Central memory CD8-positive, alpha-beta T cell (primary cell): ENCODE measurements at regions not wholly inside any gene's neighbourhood (a gene's known extent, or its start where the extent isn't known, plus 50 kb on each side); places are given as distances from the start of the nearest gene placed in this dataset.
"Not testable (repeated sequence)": the region's sequence is repeated elsewhere in the genome, so short reads cannot be mapped to it uniquely, and the experiment has no call there.

Experiments
- ATAC-seq: fragments of 150-1000 bp; cut with Tn5 transposase; replicated peaks from 2 replicates; pipeline ENCODE4 v1.10.0; 2022; ENCODE audit warnings: mild to moderate bottlenecking, moderate FRiP score, moderate number of reproducible peaks; ENCODE audit not compliant: poor library complexity, severe bottlenecking; ENCODE audit errors: extremely low read depth
- DNase-seq, 2 donors: peaks; one replicate each; pipeline ENCODE4 v3.0.0; 2021; ENCODE audit warnings: low spot score in 2 of 2
- H3K27ac Mint-ChIP-seq: one replicate; pipeline ENCODE4 v1.8.0; 2022; ENCODE audit warnings: low read depth, mild to moderate bottlenecking, moderate library complexity, mixed read lengths
- H3K27me3 Mint-ChIP-seq: one replicate; pipeline ENCODE4 v1.8.0; 2022; ENCODE audit warnings: mixed read lengths
- H3K36me3 Mint-ChIP-seq: one replicate; pipeline ENCODE4 v1.8.0; 2022; ENCODE audit warnings: mild to moderate bottlenecking, moderate library complexity, mixed read lengths; ENCODE audit not compliant: insufficient read depth
- H3K4me1 Mint-ChIP-seq: one replicate; pipeline ENCODE4 v1.8.0; 2022; ENCODE audit warnings: mixed read lengths
- H3K4me3 Mint-ChIP-seq: one replicate; pipeline ENCODE4 v1.8.0; 2022; ENCODE audit warnings: mild to moderate bottlenecking, moderate library complexity, mixed read lengths
- H3K9me3 Mint-ChIP-seq: one replicate; pipeline ENCODE4 v1.8.0; 2022; ENCODE audit warnings: mixed read lengths

- H3K27me3 Mint-ChIP-seq, result no peaks in the 10 kb centered on the region
- H3K27ac Mint-ChIP-seq, result peak overlapping the region; percentile 13
- no peaks in the 10 kb centered on the region for H3K9me3 Mint-ChIP-seq
- peaks cover 7% of the 10 kb centered on the region for H3K36me3 Mint-ChIP-seq
- peaks cover 52% of the 10 kb centered on the region for H3K4me1 Mint-ChIP-seq
- DNase-seq (no peak), ATAC-seq (no peak)
- peak overlapping the region; percentile 85 for H3K4me3 Mint-ChIP-seq
These were observed 106.5 kb downstream of the KLF13 start for GRCh38 chr15:31433091-31433490.

GRCh38 chr15:31433574-31433973 is 106.9 kb downstream of the KLF13 start:
- no peaks in the 10 kb centered on the region for H3K27me3 Mint-ChIP-seq
- H3K27ac Mint-ChIP-seq, result peak overlapping the region; percentile 99
- ATAC-seq (no peak), DNase-seq (no peak)
- H3K9me3 Mint-ChIP-seq, result no peaks in the 10 kb centered on the region
- H3K4me1 Mint-ChIP-seq, result peaks cover 57% of the 10 kb centered on the region
- peak overlapping the region; percentile 85 for H3K4me3 Mint-ChIP-seq
- peaks cover 7% of the 10 kb centered on the region for H3K36me3 Mint-ChIP-seq

- peaks cover 64% of the 10 kb centered on the region for H3K4me1 Mint-ChIP-seq
- H3K36me3 Mint-ChIP-seq, result peaks cover 7% of the 10 kb centered on the region
- H3K27me3 Mint-ChIP-seq, result no peaks in the 10 kb centered on the region
- peak overlapping the region; percentile 99 for H3K27ac Mint-ChIP-seq
- H3K4me3 Mint-ChIP-seq, result peak overlapping the region; percentile 85
- H3K9me3 Mint-ChIP-seq, result no peaks in the 10 kb centered on the region
- ATAC-seq, result no peak
- DNase-seq, result no peak
These were observed 107.6 kb downstream of the KLF13 start for GRCh38 chr15:31434275-31434587.

- Mint-ChIP-seq H3K4me1 (peaks cover 68% of the 10 kb centered on the region), H3K4me3 (peak overlapping the region; percentile 85), H3K36me3 (peaks cover 10% of the 10 kb centered on the region), H3K27ac (peak overlapping the region; percentile 99), H3K27me3 (no peaks in the 10 kb centered on the region), H3K9me3 (no peaks in the 10 kb centered on the region)
- DNase-seq (peak; percentile 63 to 78), ATAC-seq (peak; percentile 73)
These were observed 108.1 kb downstream of the KLF13 start for GRCh38 chr15:31434588-31435260.

GRCh38 chr15:31435261-31435911 is 108.8 kb downstream of the KLF13 start:
- peaks cover 10% of the 10 kb centered on the region for H3K36me3 Mint-ChIP-seq
- H3K9me3 Mint-ChIP-seq, result no peaks in the 10 kb centered on the region
- peaks cover 71% of the 10 kb centered on the region for H3K4me1 Mint-ChIP-seq
- ATAC-seq, result peak; percentile 82
- peak overlapping the region; percentile 99 for H3K27ac Mint-ChIP-seq
- peak overlapping the region; percentile 85 for H3K4me3 Mint-ChIP-seq
- DNase-seq, result peak; percentile 57 to 84
- H3K27me3 Mint-ChIP-seq, result no peaks in the 10 kb centered on the region

GRCh38 chr15:31435912-31436628 is 109.4 kb downstream of the KLF13 start:
- no peak for DNase-seq
- H3K9me3 Mint-ChIP-seq, result no peaks in the 10 kb centered on the region

GRCh38 chr15:31437686-31438085 is 111.1 kb downstream of the KLF13 start:
- no peaks in the 10 kb centered on the region for H3K27me3 Mint-ChIP-seq
- H3K4me1 Mint-ChIP-seq, result peaks cover 76% of the 10 kb centered on the region
- DNase-seq (no peak), ATAC-seq (no peak)
- H3K36me3 Mint-ChIP-seq, result peaks cover 10% of the 10 kb centered on the region
- peak overlapping the region; percentile 99 for H3K27ac Mint-ChIP-seq
- no peaks in the 10 kb centered on the region for H3K9me3 Mint-ChIP-seq
- H3K4me3 Mint-ChIP-seq, result no peak overlapping the region

More at GRCh38 chr15:31435912-31436628, 109.4 kb downstream of the KLF13 start:
- peaks cover 75% of the 10 kb centered on the region for H3K4me1 Mint-ChIP-seq
- H3K4me3 Mint-ChIP-seq, result peak overlapping the region; percentile 85
- peak overlapping the region; percentile 99 for H3K27ac Mint-ChIP-seq
- H3K27me3 Mint-ChIP-seq, result no peaks in the 10 kb centered on the region
- H3K36me3 Mint-ChIP-seq, result peaks cover 10% of the 10 kb centered on the region
- no peak for ATAC-seq

GRCh38 chr15:31438601-31439265 is 112.1 kb downstream of the KLF13 start:
- peak overlapping the region; percentile 61 for H3K4me3 Mint-ChIP-seq

GRCh38 chr15:31439328-31439727 is 112.7 kb downstream of the KLF13 start:
- Mint-ChIP-seq H3K4me1 (peaks cover 71% of the 10 kb centered on the region), H3K27me3 (no peaks in the 10 kb centered on the region), H3K36me3 (peaks cover 10% of the 10 kb centered on the region), H3K27ac (peak overlapping the region; percentile 99), H3K4me3 (peak overlapping the region; percentile 61), H3K9me3 (no peaks in the 10 kb centered on the region)
- ATAC-seq (no peak), DNase-seq (no peak)

More at GRCh38 chr15:31438601-31439265, 112.1 kb downstream of the KLF13 start:
- no peaks in the 10 kb centered on the region for H3K27me3 Mint-ChIP-seq
- no peaks in the 10 kb centered on the region for H3K9me3 Mint-ChIP-seq
- peaks cover 72% of the 10 kb centered on the region for H3K4me1 Mint-ChIP-seq
- H3K27ac Mint-ChIP-seq, result peak overlapping the region; percentile 99
- DNase-seq (no peak), ATAC-seq (no peak)
- peaks cover 10% of the 10 kb centered on the region for H3K36me3 Mint-ChIP-seq

- ATAC-seq, H3K36me3 Mint-ChIP-seq, H3K9me3 Mint-ChIP-seq, H3K27me3 Mint-ChIP-seq, DNase-seq: not testable (repeated sequence)
- H3K4me3 Mint-ChIP-seq, result peak overlapping the region; percentile 61
- peaks cover 63% of the 10 kb centered on the region for H3K4me1 Mint-ChIP-seq
- peak overlapping the region; percentile 99 for H3K27ac Mint-ChIP-seq
These were observed 113.6 kb downstream of the KLF13 start for GRCh38 chr15:31440216-31440615.

GRCh38 chr15:31440754-31441311 is 114.2 kb downstream of the KLF13 start:
- Mint-ChIP-seq H3K27ac (peak overlapping the region; percentile 99), H3K9me3 (no peaks in the 10 kb centered on the region), H3K36me3 (peaks cover 3% of the 10 kb centered on the region), H3K4me3 (peak overlapping the region; percentile 61), H3K27me3 (no peaks in the 10 kb centered on the region), H3K4me1 (peaks cover 57% of the 10 kb centered on the region)
- DNase-seq, result no peak
- ATAC-seq, result peak; percentile 13

GRCh38 chr15:31442226-31442625 is 115.6 kb downstream of the KLF13 start:
- Mint-ChIP-seq H3K27ac (peak overlapping the region; percentile 7), H3K27me3 (no peaks in the 10 kb centered on the region), H3K9me3 (no peaks in the 10 kb centered on the region), H3K4me1 (peaks cover 43% of the 10 kb centered on the region), H3K4me3 (peak overlapping the region; percentile 61), H3K36me3 (peaks cover 4% of the 10 kb centered on the region)
- ATAC-seq, result no peak
- no peak for DNase-seq
